ENCODE measurements at regions not wholly inside any gene's neighbourhood (a gene's known extent, or its start where the extent isn't known, plus 50 kb on each side); places are given as distances from the start of the nearest gene placed in this dataset.

- TF ChIP-seq, protein P1, sequence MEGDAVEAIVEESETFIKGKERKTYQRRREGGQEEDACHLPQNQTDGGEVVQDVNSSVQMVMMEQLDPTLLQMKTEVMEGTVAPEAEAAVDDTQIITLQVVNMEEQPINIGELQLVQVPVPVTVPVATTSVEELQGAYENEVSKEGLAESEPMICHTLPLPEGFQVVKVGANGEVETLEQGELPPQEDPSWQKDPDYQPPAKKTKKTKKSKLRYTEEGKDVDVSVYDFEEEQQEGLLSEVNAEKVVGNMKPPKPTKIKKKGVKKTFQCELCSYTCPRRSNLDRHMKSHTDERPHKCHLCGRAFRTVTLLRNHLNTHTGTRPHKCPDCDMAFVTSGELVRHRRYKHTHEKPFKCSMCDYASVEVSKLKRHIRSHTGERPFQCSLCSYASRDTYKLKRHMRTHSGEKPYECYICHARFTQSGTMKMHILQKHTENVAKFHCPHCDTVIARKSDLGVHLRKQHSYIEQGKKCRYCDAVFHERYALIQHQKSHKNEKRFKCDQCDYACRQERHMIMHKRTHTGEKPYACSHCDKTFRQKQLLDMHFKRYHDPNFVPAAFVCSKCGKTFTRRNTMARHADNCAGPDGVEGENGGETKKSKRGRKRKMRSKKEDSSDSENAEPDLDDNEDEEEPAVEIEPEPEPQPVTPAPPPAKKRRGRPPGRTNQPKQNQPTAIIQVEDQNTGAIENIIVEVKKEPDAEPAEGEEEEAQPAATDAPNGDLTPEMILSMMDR (IDR thresholded peaks at IDR 0.05), result no peak
- TF ChIP-seq POLR2AphosphoS5 (IDR thresholded peaks at IDR 0.05), result no peak
- TF ChIP-seq POLR2A (IDR thresholded peaks at IDR 0.05), result no peak
Observed at GRCh38 chr13:83232626-83233025, 649.6 kb downstream of the SLITRK1 start.
